ENCODE measurements at regions not wholly inside any gene's neighbourhood (a gene's known extent, or its start where the extent isn't known, plus 50 kb on each side); places are given as distances from the start of the nearest gene placed in this dataset.

DNA sequence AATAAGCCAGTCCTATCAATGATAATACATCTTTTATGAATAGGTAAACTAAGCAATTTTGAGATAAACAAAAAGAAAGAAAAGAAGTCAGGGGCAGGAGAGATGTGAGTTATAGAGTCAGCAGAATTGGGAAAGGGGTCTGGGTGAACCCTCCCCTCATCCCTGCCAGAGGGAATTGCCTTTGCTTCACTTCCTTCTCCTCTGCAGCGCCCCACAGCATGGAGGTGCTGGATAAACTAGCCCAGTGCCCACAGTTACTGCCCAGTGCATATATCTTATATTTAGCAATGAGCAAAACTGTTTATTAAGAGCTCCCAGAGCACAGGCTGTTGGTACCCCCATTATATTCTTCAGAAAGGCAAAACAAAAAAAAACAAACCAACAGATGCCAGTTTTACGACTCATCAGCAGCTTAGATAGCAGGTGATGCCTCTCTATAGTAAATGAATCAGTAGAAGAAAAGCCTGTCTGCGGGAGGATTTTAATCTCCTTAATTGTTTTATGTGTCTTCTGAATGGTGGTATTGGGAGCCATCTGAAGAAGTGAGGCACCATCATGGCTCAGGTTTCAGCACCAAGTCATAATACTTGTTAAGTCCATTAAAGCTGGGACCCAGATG is 419.2 kb downstream of the EPM2A start:
- no peak for DNase-seq (ENCODE audit: low read depth)

DNA sequence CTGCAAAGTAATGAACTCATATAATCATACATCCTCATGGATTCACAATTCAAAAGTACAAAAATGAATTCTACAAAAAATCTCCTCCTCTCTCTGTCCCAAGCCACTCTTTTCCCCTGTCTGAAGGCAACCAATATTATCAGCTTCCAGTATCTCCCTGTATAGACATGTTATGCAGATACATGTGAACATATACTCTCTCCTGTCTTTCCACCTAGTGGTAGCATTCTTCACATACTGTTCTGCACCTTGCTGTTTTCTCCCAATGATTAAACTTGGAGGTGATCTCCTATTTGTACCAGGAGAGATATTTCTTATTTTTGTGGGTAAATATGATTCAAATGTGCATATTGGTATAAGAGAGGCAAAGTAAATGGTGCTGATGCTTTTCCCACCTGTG is 416.4 kb downstream of the EPM2A start:
- no peak for DNase-seq (ENCODE audit: low read depth)

DNA sequence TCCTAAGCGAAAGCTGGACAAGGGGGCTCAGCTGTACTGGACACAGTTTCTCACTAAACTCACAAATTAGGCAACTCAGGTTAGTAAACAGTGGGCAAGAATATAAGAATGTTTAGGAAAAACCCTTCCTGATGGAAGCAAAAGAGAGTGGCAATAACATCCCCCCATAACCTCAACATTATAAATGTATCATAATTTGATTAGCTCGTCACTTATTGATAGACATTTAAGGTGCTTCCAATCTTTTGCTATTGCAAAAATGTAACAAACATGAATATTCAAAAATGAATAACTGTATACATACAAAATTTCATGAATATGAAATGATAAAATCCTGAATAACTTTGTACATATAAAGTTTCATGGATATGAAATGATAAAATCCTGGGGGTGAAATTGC is 415.7 kb downstream of the EPM2A start:
- no peak for DNase-seq (ENCODE audit: low read depth)

DNA sequence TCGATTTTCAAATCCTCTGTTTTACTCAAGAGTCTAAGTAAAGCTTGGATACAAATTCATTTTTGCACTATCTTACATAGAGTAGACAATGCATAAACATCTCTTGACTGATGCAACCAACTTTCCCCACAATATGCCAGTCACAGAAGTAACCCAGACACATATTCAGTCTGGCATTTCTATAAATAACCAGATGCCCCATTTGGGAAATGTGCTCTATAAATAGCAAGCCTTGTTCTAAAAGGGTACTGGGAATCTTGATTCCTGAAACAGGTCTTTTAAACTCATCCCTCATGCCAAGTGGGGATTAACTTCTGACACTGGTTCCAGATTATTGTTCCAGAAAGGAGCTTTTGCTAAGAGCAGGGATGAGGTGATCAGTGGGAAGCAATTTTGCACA is 411.7 kb downstream of the EPM2A start:
- DNase-seq (ENCODE audit: low read depth), result no peak

DNA sequence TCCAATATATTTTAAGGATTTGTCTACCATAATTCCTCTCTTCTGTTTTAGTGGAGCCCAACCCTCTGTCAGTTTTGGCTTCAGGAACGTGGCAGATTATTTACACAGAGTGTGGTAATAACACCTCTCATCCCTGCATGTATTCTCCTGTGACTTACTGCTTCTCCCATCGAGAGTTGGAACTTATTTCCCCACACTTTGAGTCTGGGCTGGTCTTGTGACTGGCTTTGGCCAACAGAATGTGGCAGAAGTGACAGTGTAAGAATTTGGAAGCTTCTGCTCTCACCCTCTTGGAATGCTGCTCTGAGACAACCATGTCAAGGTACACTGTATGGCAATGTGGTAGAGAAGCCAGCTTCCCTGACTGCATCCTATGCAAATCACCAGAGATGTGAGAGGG is 407.7 kb downstream of the EPM2A start:
- DNase-seq (ENCODE audit: low read depth), result no peak

DNA sequence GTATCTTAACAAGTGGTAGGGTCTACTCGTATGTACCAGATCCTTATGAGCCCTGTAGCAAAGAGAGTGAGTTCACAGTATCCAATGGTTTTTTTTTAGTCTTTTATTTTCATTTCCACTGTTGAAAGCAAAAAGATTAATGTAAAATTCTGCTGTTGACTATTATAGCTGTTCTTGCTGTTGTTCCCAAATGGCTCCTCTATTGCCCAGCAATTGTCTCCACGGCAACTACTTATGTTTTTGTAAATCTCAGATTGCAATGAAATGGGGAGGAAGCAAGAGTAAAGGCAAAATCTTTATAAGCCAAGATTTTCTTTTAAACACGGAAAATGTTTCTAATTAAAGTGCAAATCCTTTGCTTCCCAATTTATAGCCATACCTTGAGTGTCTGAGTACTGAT is 406.1 kb downstream of the EPM2A start:
- DNase-seq (ENCODE audit: low read depth), result no peak

DNA sequence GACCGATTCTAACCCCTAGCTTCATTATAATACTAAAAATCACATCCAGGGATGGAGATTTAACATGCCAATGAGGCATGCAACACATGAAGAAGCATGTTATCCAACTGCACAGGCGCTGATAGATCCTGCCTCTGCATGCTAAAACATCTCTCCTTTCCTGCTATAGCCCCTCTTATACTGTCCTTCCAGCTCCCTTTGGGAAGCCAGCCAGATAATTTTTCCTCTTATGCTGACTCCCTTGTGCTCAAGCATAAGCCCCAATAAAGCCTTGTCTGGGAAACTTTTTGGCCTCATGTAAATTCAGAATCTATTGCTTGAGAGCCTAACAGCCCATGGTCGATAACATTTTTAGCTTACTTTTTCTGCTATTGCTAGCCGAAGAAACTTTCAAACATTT is 404.3 kb downstream of the EPM2A start:
- no peak for DNase-seq (ENCODE audit: low read depth)

DNA sequence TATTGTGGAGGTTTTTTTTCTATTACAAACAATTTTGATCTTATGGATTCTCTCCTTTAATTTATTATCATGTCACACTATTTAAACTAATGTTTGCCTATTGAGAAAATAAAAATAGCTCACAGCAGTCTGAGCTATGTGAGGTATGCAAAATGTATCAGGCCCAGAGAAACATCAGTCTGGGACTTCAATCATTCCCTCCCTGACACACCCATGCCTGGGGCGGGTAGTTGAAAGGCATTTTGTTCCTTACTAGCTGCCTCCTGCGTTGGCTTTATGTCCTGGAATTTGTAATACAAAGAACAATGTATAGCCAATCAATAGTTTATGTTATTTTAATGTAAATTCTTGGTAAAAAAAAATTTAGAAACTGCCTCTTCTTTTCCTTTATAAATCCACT is 403.3 kb downstream of the EPM2A start:
- no peak for DNase-seq (ENCODE audit: low read depth)

DNA sequence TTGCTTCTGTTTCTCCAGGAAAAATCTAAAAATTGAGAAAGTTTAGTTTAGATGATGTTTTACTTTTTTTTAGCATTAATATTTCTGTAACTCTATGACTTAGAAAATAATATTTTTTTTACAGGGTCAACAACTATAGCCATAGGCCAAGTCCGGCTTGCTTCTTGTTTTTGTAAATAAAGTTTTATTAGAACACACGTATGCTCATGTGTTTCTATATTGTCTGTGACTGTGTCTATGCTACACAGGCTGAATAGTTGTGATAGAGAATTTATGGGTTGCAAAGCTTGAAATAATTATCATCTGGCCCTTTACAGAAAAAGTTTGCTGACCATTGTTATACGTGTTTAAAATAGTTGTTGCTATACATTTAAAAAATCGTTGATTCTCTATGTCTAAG is 399.2 kb downstream of the EPM2A start:
- DNase-seq (ENCODE audit: low read depth), result no peak

DNA sequence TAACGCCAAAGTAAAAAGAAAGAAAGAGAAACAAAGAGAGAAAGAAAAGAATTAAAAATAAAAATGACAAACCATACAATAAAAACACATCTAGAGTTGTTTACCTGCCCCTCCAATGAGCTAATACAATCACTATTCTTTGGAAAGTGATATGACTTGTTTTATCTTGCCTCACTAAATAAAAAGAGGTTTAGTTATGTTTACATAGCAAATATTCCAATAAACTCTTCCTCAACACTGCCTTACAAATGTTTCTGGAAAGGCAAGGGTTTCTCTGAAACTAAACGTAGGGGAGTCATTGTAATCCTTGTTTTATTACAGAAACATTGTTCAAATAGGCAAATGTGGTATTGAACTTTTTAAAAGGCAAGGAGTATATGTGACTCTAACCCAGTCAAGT is 396.2 kb downstream of the EPM2A start:
- no peak for DNase-seq (ENCODE audit: low read depth)

DNA sequence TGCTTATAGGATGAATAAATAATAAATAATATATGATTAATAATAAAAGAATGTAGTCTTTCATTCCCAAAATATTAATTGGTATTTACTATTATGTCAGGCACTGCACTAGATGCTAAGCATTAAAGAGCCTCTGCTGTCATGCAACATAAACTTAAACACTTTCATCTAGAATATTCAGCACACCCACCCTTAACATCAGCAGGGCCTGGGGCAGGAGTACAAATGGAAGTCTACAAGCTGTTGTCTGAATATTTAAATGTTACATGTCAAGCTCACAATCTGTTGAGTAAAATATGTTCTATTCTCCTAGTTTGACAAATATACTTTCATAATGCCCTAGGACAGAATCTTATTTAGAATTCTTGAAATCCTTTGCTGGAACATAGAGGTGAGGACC is 395.1 kb downstream of the EPM2A start:
- DNase-seq (ENCODE audit: low read depth), result no peak

DNA sequence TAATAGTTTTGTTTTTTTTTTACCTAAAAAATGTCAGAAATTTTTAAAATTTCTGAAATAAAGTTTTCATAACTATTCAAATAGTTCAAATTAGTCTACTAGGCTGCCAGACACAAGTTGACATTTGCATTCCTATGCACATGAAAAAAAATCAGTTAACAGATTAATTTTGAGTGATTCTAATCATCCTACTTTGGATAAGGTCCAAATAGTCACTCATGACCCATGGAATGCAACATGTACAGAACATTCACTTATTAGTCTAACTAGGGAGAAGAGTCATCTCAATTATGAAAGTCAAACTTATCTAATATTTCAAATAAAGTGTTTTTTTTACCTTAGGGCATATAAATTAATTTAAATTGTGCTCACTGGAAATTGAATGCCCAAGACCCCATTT is 390.2 kb downstream of the EPM2A start:
- no peak for DNase-seq (ENCODE audit: low read depth)

DNA sequence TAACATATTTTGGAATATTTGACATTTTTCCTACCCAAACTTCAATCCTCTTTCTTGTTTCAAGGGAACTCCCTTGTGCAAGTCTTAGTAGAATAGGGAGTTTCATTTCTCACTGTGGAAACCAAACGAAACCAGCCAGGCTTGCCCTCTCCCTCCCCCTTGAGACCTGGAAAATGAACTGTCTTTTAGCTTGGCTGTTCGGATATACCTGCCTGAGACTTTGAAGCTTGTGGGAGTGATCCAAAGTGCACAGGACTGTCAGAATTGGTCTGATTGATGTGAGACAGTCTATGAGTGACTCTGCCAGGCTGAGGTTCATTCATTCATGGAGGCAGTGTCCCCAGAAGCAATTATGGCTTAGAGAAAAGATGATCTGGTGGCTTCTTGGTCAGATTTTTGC is 388.1 kb downstream of the EPM2A start:
- DNase-seq (ENCODE audit: low read depth), result no peak

DNA sequence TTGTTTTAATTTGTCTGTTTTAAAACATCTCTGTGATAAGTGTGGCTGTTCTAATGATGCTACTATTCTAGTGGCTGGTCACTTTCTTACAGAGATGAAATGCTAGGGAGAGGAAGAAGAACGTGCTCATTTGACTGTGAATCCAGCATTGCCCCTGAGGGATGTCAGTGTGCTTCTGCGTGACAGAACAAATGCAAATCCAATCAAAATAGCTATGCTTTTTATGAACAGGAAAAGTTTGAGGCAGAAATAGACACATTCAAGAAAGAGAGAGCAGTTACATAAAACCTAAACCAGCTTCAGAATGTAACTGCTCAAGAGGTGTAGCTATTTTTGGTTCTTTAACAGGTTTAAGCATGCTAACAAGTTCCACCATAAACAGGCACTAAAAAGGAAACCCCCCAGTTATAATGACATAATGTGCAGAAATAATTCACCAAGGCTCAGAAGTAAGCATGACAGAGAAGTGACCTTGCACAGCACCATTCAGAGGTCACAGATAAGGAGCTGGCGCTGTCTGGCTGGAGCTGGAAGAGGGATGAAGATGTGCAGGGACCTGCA is 385.3 kb downstream of the EPM2A start:
- DNase-seq (ENCODE audit: low read depth), result no peak

DNA sequence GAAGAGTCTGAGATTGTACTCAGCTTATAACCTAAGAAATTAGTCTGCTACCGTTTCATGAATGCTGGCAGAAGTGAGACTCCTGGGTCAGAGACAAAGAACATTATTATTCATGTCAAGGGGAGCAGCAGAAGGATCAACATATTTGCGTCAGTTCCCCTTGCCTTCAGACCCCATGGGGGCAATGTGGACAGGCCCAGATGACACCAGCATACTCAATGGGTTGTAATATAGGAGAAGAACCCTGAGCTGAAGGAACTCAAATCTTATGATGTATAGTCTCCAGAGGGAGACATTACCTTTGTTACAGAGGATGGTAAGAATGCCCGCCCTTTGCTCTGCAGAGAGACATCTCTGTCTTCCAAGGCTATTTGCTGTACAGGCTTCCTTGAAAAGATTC is 384.4 kb downstream of the EPM2A start:
- no peak for DNase-seq (ENCODE audit: low read depth)

DNA sequence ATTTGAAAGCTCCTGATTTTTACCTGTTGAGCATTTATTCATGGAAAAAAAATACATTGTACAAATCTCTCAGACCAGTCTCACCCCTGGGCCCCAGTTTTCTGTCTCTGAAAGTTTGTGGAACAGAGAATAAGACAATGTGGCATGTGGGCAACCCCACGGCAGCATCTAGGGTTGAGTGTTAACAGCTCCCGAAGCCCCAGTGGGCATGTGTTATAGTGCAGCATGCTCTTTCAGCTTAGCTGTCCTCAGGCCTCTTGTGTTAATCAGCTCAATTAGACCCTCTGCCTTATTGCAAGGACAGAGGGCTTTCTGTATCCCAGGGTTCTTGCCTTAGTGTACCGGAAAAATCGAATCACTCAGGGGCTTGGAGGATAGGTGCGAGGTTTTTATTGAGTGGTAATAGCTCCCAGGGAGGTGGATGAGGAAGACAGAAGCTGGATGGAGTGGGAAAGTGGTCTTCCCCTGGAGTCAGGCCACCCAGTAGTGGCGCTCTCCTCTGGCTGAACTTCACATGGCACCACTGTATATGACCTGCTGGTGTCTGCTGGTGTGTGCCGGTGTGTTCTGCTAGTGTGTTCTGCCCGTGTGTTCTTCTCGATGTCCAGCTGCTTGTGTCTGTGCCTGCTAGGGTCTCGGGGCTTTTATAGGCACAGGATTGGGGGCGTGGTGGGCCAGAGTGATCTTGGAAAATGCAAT is 382.8 kb downstream of the EPM2A start:
- no peak for DNase-seq (ENCODE audit: low read depth)

DNA sequence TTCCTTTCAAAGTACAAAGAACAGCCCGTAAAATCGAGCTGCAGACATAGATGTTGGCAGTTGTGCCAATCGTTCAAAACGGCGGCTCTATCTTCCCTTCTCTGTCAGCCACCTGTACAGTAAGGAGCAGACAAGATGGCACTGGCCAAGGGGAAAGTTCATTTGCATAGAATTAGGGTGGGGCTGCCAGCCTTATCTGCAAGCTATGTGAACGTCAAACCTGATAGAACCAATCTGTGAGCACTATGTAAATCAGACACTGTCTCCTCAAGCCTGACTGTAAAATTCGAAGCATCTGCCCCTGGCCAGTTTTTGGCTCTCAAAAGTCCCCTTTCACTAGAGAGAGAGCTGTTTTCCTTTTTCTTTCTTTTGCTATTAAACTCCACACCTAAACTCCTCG is 374.5 kb downstream of the EPM2A start:
- DNase-seq (ENCODE audit: low read depth), result no peak

DNA sequence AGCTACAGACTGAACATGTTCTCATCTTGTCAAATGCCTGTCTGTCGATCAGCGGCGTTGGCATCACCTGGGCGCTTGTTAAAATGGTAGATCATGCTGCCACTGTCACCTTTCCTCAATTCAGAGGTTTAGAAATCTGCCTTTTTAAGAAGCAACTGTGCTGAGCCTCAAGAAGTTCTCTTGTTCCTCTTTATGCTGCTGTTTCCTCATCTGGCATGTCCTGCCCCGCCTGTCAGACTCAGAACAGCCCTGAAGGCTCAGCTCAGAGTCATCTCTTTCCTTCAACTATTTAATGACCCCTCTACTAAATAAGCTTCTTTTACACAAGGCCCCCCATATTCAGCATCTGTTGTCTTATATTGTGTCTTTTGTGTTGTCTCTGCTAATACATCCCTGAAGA is 368.2 kb downstream of the EPM2A start:
- no peak for DNase-seq (ENCODE audit: low read depth)

DNA sequence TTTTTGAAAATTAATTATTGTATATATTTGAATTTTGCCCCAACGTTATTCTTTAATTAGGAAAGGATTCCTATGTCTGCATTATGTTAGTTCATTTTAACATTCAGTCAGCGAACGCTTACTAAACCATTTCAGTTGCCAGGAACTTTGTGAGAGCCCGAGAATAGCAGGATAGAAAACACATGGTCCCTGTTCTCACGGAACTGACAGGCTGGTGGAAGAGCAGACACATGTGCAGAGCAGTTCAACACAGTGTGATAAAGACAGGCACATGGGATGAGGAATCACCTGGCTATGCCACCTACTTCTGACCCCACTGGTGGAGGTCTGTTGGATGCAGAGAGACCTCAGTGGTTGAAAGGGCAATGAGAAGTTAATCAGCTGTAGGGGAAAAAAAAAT is 367.2 kb downstream of the EPM2A start:
- no peak for DNase-seq (ENCODE audit: low read depth)

DNA sequence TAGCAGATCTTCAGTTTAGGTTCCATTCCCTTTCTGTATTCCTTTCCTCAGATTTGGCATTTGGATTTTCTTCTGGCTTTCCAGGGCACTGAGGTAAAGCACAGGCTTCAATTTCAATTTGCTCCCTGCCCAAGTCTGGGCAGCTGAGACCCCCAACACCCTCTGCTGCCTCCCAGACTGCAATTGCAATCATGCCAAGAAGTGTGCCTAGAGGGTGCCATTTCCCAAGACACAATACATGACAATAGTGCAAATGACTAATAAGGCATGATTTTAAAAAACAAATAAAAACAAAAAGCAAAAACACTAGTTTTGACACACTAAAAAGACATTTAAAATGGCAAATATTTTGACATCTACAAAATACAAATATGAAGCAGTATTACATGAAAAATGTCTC is 364.8 kb downstream of the EPM2A start:
- DNase-seq (ENCODE audit: low read depth), result no peak

DNA sequence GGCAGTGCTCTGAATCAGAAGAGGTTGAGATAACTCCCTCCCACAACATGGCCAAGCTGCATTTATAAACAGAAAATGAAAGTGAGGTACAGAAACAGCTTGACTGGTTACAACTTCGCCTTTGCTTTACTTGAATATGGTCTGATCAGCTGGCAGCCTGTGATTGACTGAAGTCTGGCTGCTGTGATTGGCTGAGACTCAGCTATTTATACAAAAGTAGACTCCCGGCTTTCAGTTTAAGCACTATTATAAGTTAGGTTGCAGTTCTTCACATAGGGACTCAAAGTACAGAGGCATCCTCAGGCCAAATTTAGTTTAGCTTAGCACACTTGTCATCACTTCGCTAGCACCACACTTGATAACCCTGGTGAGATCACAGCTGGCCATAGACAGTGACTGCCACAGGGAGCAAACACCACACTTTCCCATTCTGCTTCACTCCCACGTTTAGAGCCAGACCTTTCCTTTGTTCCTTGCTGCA is 362.6 kb downstream of the EPM2A start:
- no peak for DNase-seq (ENCODE audit: low read depth)

DNA sequence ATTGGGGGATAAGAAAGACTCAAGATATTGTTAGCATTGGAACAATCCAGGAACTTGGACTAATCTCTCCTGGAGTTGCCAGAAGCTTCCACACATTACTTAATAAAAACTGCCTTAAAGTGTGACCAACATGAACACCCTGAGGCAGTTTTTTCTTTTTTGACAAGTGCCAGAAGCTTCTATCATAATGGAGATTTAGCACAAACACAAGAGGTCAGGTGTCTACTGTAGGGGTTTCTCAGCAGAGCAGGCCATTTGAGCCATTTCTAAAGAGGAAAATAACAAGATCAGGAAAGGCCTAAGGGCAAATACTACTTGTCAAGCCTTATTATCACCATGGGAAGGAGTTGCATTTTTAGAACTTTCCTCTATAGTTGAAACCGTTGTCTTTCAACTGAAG is 361.5 kb downstream of the EPM2A start:
- no peak for DNase-seq (ENCODE audit: low read depth)

DNA sequence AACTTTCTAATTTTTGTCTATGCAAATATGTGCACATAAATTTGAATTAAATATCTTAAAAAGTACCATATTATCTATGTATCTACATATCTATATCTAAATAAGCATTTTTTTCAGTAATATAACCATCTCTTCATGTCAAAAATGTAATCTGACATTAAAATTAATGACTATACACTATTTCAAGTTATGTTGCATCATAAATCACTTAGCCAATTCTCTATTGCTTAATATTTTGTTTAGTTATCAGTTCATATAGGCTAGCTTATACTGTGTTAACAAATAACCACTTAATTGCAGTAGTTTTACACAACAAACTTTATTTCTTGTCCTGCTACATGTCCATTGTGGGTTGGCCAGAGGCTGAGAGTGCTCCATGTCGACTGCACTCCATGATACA is 360.8 kb downstream of the EPM2A start:
- DNase-seq (ENCODE audit: low read depth), result no peak

DNA sequence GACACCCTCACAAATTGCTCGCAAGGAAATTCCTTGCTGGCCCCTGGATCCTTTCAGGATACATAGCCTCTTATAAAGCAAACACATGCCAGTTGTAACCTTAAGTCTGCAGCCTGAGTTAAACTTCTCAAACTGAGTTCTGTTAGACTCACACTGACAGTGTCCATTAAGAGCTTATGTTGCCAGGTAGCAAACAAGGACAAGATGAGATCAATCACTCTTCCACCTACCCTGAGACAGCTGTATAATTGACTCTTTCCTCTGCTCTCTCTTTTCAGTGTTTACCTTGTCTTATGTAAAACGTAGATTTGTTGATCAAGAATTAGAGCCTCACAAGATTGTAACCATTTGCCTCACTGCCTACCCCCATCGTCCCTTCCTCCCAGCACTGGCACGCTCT is 359.8 kb downstream of the EPM2A start:
- DNase-seq (ENCODE audit: low read depth), result no peak

Measured in T follicular helper cell (primary cell).